Activated CD8-positive, alpha-beta memory T cell treated with anti-CD3 and anti-CD28 coated beads for 36 hours (primary cell): ENCODE measurements at regions not wholly inside any gene's neighbourhood (a gene's known extent, or its start where the extent isn't known, plus 50 kb on each side); places are given as distances from the start of the nearest gene placed in this dataset.

Experiments
- CTCF ChIA-PET: fragments of 350-600 bp; sonication (Branson Sonifier 250); formaldehyde crosslinking; loops from one replicate; lab custom pipeline; 2021; ENCODE audit warnings: antibody characterized with exemption; lab: Charles Lee
- POLR2A ChIA-PET: fragments of 350-600 bp; sonication (Branson Sonifier 250); formaldehyde crosslinking; loops from one replicate; lab custom pipeline; 2021; ENCODE audit warnings: antibody characterized with exemption; lab: Charles Lee

- ChIA-PET CTCF (interaction anchor here (0.8 kb wide), 1 partner anchor 54 kb away, joined by 3 read pairs; no protein-coding TSS in a partner anchor), POLR2A (no interaction called here)
These were observed 55.4 kb upstream of the SCEL start for GRCh38 chr13:77480066-77480465.

DNA sequence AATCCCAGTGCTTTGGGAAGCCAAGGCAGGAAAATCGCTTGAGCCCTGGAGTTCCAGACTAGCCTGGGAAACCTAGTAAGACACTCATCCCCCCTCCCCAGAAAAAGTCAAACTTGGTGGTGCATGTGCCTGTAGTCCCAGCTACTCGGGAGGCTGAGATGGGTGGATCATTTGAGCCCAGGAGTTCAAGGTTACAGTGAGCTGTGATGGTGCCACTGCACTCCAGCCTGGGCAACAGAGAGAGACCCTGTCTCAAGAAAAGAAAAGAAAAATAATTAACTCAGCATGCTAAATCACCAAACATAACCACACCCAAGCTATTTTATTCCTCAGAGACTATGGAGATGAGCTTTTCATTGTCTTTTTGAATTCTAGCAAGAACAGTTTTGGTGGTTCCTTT lies 56.2 kb upstream of the SCEL start:
- CTCF ChIA-PET, result interaction anchor here (0.9 to 2.5 kb wide), 10 partner anchors 15 to 306 kb away, joined by 3 to 12 read pairs (median 3); partner anchors contain the start of gene MYCBP2

DNA sequence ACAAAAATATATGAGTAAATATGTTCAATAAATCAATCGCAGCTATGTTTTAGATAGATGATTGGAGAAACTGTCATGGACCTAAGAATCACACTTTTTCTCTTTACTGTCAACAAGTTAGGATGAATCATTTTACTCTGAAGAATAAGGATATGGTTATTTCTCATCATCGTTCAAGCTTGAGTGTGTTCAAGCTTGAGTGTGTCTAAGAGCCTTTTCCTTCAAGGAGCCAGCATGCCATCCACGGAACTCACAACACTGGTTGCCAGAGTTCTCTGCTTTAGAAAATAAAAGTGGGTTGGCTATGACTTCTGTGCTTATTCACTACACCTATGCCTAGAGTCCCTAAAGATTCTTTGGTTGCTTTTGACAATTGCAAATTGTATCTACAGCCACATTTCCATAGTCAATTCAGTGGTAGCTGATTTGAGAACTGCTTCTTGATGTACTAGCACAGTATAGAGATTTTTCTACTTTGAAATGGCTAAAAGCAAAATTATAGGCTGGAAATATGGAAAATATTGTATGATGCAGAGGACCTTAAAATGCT lies 58.1 kb upstream of the SCEL start:
- CTCF ChIA-PET, result interaction anchor here (0.7 to 2.5 kb wide), 7 partner anchors 15 to 167 kb away, joined by 3 to 12 read pairs (median 6); partner anchors contain the start of gene MYCBP2

More for the DNA sequence above, 56.2 kb upstream of the SCEL start:
- POLR2A ChIA-PET, result interaction anchor here (2.2 kb wide), 1 partner anchor 150 kb away, joined by 8 read pairs; no protein-coding TSS in a partner anchor

DNA sequence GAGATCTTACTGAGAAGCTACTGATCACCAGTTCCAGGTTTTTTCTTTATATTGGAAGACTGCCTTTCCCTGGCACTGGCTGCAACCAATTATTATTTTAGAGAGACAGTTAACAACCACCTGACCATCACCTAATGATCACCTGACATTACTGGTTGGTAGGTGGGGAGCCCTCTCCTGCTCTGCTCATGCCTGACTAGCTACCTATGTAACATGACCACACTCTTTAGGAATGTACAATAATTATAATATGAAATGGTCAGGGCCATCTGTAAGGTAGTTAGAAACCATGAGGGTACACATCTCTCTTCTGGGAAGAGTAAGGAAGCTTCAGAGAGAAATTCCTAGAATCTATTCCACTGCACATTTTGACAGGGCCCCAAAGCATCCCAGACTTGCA lies 59.0 kb upstream of the SCEL start:
- CTCF ChIA-PET, result no interaction called here
- POLR2A ChIA-PET, result interaction anchor here (2.7 kb wide), 1 partner anchor 150 kb away, joined by 16 read pairs; the partner anchor contains the start of gene MYCBP2

More for the DNA sequence above, 58.1 kb upstream of the SCEL start:
- POLR2A ChIA-PET, result interaction anchor here (0.6 to 2.7 kb wide), 6 partner anchors 87 to 452 kb away, joined by 3 to 16 read pairs (median 5); partner anchors contain the start of gene MYCBP2

- CTCF ChIA-PET, result no interaction called here
- POLR2A ChIA-PET, result no interaction called here
These were observed 60.0 kb upstream of the SCEL start for GRCh38 chr13:77475345-77476084.

DNA sequence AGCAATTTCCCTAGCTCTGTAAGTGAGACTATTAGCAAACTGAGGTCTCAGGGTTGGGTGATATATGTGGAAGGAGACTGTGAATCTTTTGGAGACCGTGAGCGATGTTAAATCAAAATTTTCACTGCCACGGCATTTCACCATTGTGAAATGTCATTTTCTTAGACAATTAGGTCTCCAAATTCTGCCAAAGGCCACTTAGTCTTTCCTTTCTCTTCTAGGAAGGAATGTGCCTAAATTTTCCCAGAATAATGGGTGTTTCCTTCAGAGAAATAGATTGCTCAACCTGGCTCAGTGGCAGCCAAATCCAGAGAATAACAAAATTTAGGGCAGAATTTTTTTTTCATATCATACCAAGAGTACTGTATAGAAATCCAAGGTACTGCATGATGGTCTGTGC lies 64.5 kb upstream of the SCEL start:
- POLR2A ChIA-PET, result no interaction called here

DNA sequence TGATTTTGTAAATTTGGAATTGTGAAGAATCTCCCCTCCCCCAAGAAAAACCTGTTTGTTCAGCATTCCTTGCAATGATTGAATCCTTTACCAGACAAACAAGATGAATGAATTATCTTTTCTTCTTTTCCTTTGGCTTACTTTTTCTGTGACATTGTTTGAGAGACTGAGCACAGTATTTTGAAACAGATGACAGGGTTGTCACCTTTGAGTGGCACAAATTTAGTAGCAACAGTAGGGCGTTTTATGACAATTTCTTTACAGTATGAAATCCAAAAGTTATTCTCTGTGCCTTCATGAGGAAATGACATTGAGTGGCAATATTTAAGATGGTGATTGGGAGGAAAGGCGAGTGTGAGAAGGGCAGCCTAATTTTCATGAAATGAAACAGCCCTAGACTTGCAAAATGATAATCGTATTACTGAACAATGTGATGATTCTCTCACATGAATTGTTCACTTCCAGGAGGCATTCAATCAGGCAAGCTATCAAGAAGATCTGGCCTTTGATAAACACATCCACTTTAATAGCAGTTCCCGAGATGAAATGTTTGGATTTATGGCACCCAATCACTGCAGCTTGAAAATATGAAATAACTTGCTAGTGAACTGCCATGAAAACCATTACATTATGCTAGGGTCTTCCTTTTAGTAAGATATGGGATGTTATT lies 68.6 kb upstream of the SCEL start:
- CTCF ChIA-PET, result no interaction called here
- POLR2A ChIA-PET, result no interaction called here

More for the DNA sequence above, 64.5 kb upstream of the SCEL start:
- CTCF ChIA-PET, result no interaction called here

DNA sequence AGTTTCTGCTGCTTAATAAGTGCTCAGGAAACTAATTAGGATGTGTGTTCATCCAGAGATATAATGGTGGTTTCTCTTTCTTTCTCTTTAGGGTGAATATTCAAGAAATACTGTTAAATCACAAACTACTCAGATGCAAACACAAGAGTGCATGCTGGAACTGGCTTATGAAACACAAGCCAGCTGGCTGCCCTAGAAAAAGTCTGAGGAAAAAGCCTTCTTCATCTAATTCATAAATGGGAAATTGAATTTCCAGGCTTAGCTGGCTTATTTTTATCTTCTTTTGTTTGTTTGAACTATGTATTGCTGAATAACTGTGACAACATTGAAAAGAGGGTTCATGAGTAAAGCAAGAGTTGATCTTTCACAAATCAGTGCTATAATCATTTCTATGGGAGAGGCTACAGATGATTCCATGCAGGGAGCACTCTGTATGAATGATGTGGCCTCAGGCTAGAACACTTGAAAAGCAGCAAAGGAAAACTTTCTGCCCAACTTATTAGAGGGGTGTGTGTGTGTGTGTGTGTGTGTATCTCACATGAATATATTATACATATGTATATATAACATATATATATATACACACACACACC lies 69.8 kb upstream of the SCEL start:
- POLR2A ChIA-PET, result no interaction called here
- CTCF ChIA-PET, result no interaction called here

GRCh38 chr13:77460195-77460594 lies 75.3 kb upstream of the SCEL start:
- CTCF ChIA-PET, result no interaction called here
- POLR2A ChIA-PET, result interaction anchor here (0.7 kb wide), 1 partner anchor 434 kb away, joined by 4 read pairs; no protein-coding TSS in a partner anchor

- CTCF ChIA-PET, result no interaction called here
- POLR2A ChIA-PET, result interaction anchor here (0.6 kb wide), 1 partner anchor 123 kb away, joined by 3 read pairs; no protein-coding TSS in a partner anchor
These were observed 75.9 kb upstream of the SCEL start for GRCh38 chr13:77459592-77459991.

DNA sequence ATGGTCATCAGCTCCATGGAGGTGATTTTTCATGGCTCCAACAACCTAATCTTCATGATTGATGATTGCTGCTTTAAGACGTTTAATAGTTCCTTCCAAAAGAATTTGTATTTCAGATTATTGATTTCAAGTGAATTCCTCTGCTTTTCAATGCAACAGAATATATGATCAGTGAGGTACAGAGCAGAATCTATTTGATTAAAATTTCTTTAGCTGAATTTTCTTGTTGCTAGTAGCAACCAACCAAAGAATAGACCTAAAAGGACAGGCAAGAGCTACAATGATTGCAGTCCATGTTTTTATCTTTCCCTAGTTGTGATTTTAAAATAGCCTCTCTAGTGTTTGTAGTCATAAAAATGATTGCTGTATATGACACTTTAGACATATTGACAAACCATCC lies 76.8 kb upstream of the SCEL start:
- ChIA-PET CTCF (no interaction called here), POLR2A (no interaction called here)

DNA sequence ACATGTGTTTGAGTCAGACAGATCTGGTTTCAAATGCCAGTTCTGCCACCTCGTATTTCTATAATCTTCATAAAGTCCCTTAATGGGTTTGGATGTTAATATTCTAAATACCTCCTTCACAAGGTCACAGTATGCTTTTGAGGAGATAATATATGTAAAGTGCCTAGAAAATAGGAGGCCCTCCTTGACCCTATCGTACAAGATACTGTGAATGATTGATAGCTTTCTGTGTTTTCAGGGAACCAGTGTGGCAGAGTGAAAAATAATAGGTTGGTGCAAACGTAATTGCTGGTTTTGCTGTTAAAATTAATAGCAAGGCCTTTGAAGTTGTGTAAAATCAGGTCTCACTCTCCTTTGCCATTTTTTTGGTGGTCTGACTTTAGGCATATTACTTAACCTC lies 77.5 kb upstream of the SCEL start:
- POLR2A ChIA-PET, result no interaction called here
- CTCF ChIA-PET, result no interaction called here

GRCh38 chr13:77456271-77456670 lies 79.2 kb upstream of the SCEL start:
- ChIA-PET POLR2A (no interaction called here), CTCF (no interaction called here)

GRCh38 chr13:77449265-77449664 lies 86.2 kb upstream of the SCEL start:
- ChIA-PET CTCF (no interaction called here), POLR2A (no interaction called here)

- POLR2A ChIA-PET, result no interaction called here
- CTCF ChIA-PET, result no interaction called here
These were observed 86.8 kb upstream of the SCEL start for GRCh38 chr13:77448689-77449088.

DNA sequence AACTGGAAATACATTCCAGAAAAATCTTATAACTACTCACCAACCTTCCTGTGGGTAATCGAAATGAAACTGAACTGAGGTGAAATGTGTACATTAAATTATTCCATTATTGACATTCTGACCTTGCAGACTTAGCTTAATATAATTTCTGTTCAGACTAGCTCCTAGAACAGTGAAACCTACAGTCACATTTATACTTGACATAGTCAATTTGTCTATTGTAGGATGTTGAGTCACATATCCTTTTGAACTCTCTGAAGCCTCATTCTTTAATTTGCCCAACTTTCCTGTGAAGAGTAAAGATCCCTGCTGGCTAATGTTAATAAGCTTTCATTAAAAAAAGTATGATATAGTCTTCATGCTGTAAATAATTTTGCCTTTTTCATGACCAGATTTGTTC lies 92.0 kb upstream of the SCEL start:
- ChIA-PET CTCF (no interaction called here), POLR2A (no interaction called here)

DNA sequence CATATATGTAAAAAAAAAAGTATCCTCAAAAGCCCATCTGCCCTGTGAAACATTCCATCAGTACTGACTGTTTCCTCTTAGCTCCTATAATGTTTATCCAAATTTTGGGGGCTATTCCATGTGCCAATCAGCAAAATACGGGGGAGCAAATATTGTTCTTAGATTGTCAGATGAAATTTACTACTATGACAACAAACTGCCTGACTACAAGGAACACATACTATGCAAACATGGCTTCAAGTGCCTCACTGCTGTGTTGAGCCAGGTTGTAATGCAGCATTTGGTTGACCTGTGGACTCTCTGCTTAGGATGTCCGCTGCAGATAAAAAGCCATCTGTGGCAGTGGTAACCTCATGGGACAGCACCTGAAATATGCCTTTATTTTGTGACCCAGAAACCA lies 98.2 kb upstream of the SCEL start:
- POLR2A ChIA-PET, result no interaction called here
- CTCF ChIA-PET, result no interaction called here

GRCh38 chr13:77434289-77434688 lies 101.2 kb upstream of the SCEL start:
- POLR2A ChIA-PET, result no interaction called here
- CTCF ChIA-PET, result no interaction called here

DNA sequence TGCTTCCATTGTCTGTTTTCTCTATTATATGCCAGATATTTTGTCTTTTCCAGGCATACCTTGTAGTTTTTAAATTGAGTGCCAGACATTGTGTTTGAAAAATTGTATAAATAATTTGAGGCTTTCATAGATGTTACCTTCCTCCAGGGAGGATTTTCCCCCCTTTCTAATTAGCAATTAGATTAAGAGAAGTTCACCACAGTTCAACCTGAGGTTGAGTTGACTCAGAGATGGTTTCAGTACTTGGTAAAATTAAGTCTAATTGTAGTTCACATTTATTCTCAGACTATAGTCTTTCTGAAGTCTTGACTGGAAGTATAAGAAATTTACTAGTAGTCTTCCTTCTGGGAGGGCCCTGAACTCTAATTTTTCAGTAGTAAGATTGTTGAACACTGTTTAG lies 104.1 kb upstream of the SCEL start:
- POLR2A ChIA-PET, result no interaction called here
- CTCF ChIA-PET, result no interaction called here
